A673 (cell line): ENCODE measurements at regions not wholly inside any gene's neighbourhood (a gene's known extent, or its start where the extent isn't known, plus 50 kb on each side); places are given as distances from the start of the nearest gene placed in this dataset.

Experiments used
- EZH2 ChIP-seq: fragments of 200-600 bp; sonication (generic); IDR thresholded peaks from 2 replicates; pipeline ENCODE4 v1.6.1; 2017; ENCODE audit warnings: borderline replicate concordance, low read depth, mild to moderate bottlenecking, mixed read lengths, antibody characterized with exemption, low read length; ENCODE audit not compliant: poor library complexity, severe bottlenecking
- TF ChIP-seq, protein P1 (sequence below): fragments of 300-800, 200-600 bp; sonication (generic); conservative IDR thresholded peaks from 2 replicates; pipeline ENCODE4 v1.5.1; 2017; ENCODE audit warnings: low read depth, mild to moderate bottlenecking, antibody characterized with exemption, low read length, moderate library complexity, mixed read lengths

DNA sequence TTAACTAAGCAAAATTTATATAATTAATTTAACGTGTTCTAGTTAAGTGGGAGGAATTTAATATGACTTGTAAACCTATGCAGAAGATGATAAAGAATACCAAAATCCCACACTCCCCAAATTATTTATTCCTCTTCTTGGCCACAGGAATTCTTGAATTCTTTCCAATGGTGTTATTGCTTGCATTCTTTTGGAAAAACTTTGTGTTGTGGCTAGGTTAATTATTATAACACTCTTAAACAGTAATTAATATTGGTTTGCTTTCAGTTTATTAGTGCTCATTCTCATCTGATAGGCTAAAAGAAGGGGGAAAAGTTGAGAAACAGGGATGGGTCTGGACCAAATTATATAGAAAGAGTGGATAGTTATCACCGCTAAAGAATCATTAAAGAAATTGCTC is 141.5 kb upstream of the PABPC4L start:
- TF ChIP-seq, protein P1, sequence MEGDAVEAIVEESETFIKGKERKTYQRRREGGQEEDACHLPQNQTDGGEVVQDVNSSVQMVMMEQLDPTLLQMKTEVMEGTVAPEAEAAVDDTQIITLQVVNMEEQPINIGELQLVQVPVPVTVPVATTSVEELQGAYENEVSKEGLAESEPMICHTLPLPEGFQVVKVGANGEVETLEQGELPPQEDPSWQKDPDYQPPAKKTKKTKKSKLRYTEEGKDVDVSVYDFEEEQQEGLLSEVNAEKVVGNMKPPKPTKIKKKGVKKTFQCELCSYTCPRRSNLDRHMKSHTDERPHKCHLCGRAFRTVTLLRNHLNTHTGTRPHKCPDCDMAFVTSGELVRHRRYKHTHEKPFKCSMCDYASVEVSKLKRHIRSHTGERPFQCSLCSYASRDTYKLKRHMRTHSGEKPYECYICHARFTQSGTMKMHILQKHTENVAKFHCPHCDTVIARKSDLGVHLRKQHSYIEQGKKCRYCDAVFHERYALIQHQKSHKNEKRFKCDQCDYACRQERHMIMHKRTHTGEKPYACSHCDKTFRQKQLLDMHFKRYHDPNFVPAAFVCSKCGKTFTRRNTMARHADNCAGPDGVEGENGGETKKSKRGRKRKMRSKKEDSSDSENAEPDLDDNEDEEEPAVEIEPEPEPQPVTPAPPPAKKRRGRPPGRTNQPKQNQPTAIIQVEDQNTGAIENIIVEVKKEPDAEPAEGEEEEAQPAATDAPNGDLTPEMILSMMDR: no peak
- no peak for TF ChIP-seq EZH2
